ENCODE measurements at regions not wholly inside any gene's neighbourhood (a gene's known extent, or its start where the extent isn't known, plus 50 kb on each side); places are given as distances from the start of the nearest gene placed in this dataset.

DNA sequence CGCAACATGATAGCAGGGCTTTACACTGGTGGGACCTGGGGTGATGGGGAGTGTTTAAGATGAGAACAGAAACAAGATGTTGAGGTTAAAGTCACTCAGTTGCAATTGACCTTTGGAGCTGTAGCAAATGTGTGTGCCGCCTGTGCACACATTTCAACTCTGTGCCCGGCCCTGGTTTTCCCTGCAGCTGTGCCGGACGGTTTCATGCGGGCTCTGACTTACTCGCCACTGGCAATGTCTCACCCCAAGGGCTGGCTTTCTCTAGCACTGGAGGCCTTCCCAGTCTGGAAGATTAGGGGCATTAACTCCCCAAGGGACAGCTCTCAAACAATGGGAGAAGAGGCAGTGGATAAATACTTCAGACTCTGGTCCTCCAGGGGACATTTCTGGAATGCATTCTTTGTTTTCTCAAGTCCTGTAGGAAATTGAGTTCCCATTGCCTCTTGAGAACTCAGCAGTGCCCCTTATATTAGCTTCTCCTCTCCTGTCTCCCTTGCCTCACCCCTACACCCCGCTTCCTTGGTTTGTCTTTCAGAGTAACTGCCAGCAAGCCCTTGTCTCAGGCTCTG, 152.5 kb downstream of the EDEM1 start:
- TF ChIP-seq, protein P1, sequence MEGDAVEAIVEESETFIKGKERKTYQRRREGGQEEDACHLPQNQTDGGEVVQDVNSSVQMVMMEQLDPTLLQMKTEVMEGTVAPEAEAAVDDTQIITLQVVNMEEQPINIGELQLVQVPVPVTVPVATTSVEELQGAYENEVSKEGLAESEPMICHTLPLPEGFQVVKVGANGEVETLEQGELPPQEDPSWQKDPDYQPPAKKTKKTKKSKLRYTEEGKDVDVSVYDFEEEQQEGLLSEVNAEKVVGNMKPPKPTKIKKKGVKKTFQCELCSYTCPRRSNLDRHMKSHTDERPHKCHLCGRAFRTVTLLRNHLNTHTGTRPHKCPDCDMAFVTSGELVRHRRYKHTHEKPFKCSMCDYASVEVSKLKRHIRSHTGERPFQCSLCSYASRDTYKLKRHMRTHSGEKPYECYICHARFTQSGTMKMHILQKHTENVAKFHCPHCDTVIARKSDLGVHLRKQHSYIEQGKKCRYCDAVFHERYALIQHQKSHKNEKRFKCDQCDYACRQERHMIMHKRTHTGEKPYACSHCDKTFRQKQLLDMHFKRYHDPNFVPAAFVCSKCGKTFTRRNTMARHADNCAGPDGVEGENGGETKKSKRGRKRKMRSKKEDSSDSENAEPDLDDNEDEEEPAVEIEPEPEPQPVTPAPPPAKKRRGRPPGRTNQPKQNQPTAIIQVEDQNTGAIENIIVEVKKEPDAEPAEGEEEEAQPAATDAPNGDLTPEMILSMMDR (IDR thresholded peaks at IDR 0.05) = no peak
- TF ChIP-seq POLR2A (IDR thresholded peaks at IDR 0.05) = no peak
